Suprapubic skin (tissue), 4 donors: ENCODE measurements at regions not wholly inside any gene's neighbourhood (a gene's known extent, or its start where the extent isn't known, plus 50 kb on each side); places are given as distances from the start of the nearest gene placed in this dataset.

Source experiments
- DNase-seq, 2 donors: peaks; one replicate each; pipeline ENCODE4 v3.0.0-alpha.2; 2019; ENCODE audit warnings: low spot score in 2 of 2
- H3K27ac ChIP-seq: fragments of 200-600 bp; sonication (generic); one replicate; pipeline ENCODE4 v1.5.1; 2019
- H3K27me3 ChIP-seq: fragments of 200-600 bp; sonication (generic); one replicate; pipeline ENCODE4 v1.5.1; 2019
- H3K36me3 ChIP-seq: fragments of 200-600 bp; sonication (generic); one replicate; pipeline ENCODE4 v1.5.1; 2019
- H3K4me1 ChIP-seq: fragments of 200-600 bp; sonication (generic); one replicate; pipeline ENCODE4 v1.5.1; 2019
- H3K4me3 ChIP-seq: fragments of 200-600 bp; sonication (generic); one replicate; pipeline ENCODE4 v1.5.1; 2019; ENCODE audit warnings: mild to moderate bottlenecking
- H3K9me3 ChIP-seq: fragments of 200-600 bp; sonication (generic); one replicate; pipeline ENCODE4 v1.5.1; 2019
- CTCF ChIP-seq, 2 donors: fragments of 200-600 bp in 1 of 2; fragments of 450-650 bp in 1 of 2; sonication (generic) in 1 of 2; IDR thresholded peaks; one replicate each; pipeline ENCODE4 v1.5.1; 2016 to 2019; ENCODE audit warnings: antibody characterized with exemption in 2 of 2, mild to moderate bottlenecking in 1 of 2, moderate library complexity in 1 of 2
- EP300 ChIP-seq: sonication (generic); formaldehyde crosslinking; IDR thresholded peaks from one replicate; pipeline ENCODE4 v1.6.1; 2017; ENCODE audit warnings: antibody characterized with exemption
- POLR2A ChIP-seq, 2 donors: fragments of 450-650 bp; IDR thresholded peaks; one replicate each; pipeline ENCODE4 v1.6.1; 2017; ENCODE audit warnings: antibody characterized with exemption in 2 of 2, mild to moderate bottlenecking in 2 of 2, moderate library complexity in 2 of 2
- POLR2AphosphoS5 ChIP-seq, 3 donors: sonication (generic); formaldehyde crosslinking; IDR thresholded peaks; one replicate each; pipeline ENCODE4 v1.6.1; 2017; ENCODE audit warnings: antibody characterized with exemption in 3 of 3
- WGBS: methylation state at CpG from one replicate; pipeline ENCODE4 v1.1.5; 2018; 5-methylcytosine and 5-hydroxymethylcytosine counted together

DNA sequence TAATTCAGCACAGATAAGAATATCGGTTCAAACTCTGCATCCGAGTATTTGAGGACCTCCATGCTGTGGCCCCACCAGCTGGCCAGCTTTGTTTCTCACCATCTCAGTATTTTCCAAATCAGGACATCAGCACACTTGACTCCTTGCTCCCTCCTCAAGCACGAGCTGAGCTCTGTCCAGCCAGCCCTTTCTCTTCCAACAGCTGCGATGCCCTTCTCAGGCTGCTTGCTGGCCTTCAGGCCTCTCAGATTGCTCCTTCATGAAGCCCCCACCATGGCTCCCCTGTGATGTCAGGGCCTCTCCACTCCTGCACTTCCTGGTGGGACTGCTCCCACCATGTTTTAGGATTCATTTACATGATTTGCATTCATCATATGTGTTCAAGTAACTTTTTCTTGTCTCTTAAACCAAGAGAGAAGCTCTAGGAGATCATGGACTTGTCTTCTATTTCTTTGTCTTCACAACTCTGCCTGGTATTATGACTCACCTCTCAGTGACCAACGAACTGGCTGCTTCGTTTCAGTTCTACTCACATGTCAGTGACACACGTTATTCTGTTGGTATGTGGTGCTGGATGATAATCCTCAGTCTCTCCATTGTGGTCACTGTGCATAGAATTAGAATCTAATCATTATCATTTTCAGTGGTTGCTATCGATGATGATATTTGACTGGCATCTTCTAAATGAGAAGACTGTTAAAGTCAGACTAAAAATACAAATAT is 471.7 kb downstream of the EFNB2 start:
- WGBS, result 73% methylated on average over 8 of the region's 8 CpGs
- H3K9me3 ChIP-seq, result no peaks in the 10 kb centered on the region
- TF ChIP-seq EP300 (no peak), CTCF (IDR thresholded peaks at IDR 0.05) (no peak), POLR2AphosphoS5 (IDR thresholded peaks at IDR 0.05) (no peak), POLR2A (IDR thresholded peaks at IDR 0.05) (no peak)
- H3K4me3 ChIP-seq, result no peak overlapping the region
- no peaks in the 10 kb centered on the region for H3K4me1 ChIP-seq
- no peaks in the 10 kb centered on the region for H3K36me3 ChIP-seq
- DNase-seq, result no peak
- H3K27me3 ChIP-seq, result no peaks in the 10 kb centered on the region
- H3K27ac ChIP-seq, result no peak overlapping the region

GRCh38 chr13:106061781-106062180 is 473.7 kb downstream of the EFNB2 start:
- TF ChIP-seq POLR2AphosphoS5 (IDR thresholded peaks at IDR 0.05) (no peak), POLR2A (IDR thresholded peaks at IDR 0.05) (no peak), EP300 (no peak), CTCF (IDR thresholded peaks at IDR 0.05) (no peak)
- Histone ChIP-seq H3K4me3 (no peak overlapping the region), H3K27me3 (no peaks in the 10 kb centered on the region), H3K9me3 (no peaks in the 10 kb centered on the region), H3K36me3 (no peaks in the 10 kb centered on the region), H3K4me1 (no peaks in the 10 kb centered on the region), H3K27ac (no peak overlapping the region)
- DNase-seq, result no peak
- WGBS, result 86% methylated on average over 11 of the region's 11 CpGs

- Histone ChIP-seq H3K4me1 (no peaks in the 10 kb centered on the region), H3K4me3 (no peak overlapping the region), H3K27me3 (no peaks in the 10 kb centered on the region), H3K9me3 (no peaks in the 10 kb centered on the region), H3K27ac (no peak overlapping the region), H3K36me3 (no peaks in the 10 kb centered on the region)
- TF ChIP-seq POLR2AphosphoS5 (IDR thresholded peaks at IDR 0.05), result no peak
- no peak for TF ChIP-seq CTCF (IDR thresholded peaks at IDR 0.05)
- no peak for TF ChIP-seq EP300
- no peak for TF ChIP-seq POLR2A (IDR thresholded peaks at IDR 0.05)
- WGBS, result 82% methylated on average over 2 of the region's 2 CpGs
- no peak for DNase-seq
These were observed 478.6 kb downstream of the EFNB2 start for GRCh38 chr13:106056851-106057250.

GRCh38 chr13:106052200-106052767 is 483.2 kb downstream of the EFNB2 start:
- no peaks in the 10 kb centered on the region for H3K9me3 ChIP-seq
- DNase-seq, result no peak
- H3K36me3 ChIP-seq, result no peaks in the 10 kb centered on the region
- no peaks in the 10 kb centered on the region for H3K27me3 ChIP-seq
- no peaks in the 10 kb centered on the region for H3K4me1 ChIP-seq
- no peak for TF ChIP-seq POLR2A (IDR thresholded peaks at IDR 0.05)
- TF ChIP-seq EP300, result no peak
- TF ChIP-seq POLR2AphosphoS5 (IDR thresholded peaks at IDR 0.05), result no peak
- TF ChIP-seq CTCF (IDR thresholded peaks at IDR 0.05), result no peak
- H3K27ac ChIP-seq, result no peak overlapping the region
- H3K4me3 ChIP-seq, result no peak overlapping the region
- WGBS, result 44% methylated on average over 8 of the region's 8 CpGs

- 79% methylated on average over 5 of the region's 5 CpGs for WGBS
- H3K9me3 ChIP-seq, result no peaks in the 10 kb centered on the region
- no peak overlapping the region for H3K4me3 ChIP-seq
- H3K27me3 ChIP-seq, result no peaks in the 10 kb centered on the region
- no peaks in the 10 kb centered on the region for H3K36me3 ChIP-seq
- no peaks in the 10 kb centered on the region for H3K4me1 ChIP-seq
- TF ChIP-seq CTCF (IDR thresholded peaks at IDR 0.05) (no peak), EP300 (no peak), POLR2A (IDR thresholded peaks at IDR 0.05) (no peak), POLR2AphosphoS5 (IDR thresholded peaks at IDR 0.05) (no peak)
- DNase-seq, result no peak
- H3K27ac ChIP-seq, result no peak overlapping the region
These were observed 486.3 kb downstream of the EFNB2 start for GRCh38 chr13:106049171-106049570.
